Liver (tissue), 3 donors: ENCODE measurements at regions not wholly inside any gene's neighbourhood (a gene's known extent, or its start where the extent isn't known, plus 50 kb on each side); places are given as distances from the start of the nearest gene placed in this dataset.

Source experiments
- FOXA1 ChIP-seq: IDR thresholded peaks from 2 replicates; pipeline ENCODE4 v1.6.1; 2016; ENCODE audit warnings: antibody characterized with exemption
- SP1 ChIP-seq: IDR thresholded peaks from 2 replicates; pipeline ENCODE4 v1.6.1; 2018; ENCODE audit warnings: antibody characterized with exemption, mild to moderate bottlenecking
- TF ChIP-seq, protein P1 (sequence below): fragments of 150-350 bp; IDR thresholded peaks from 2 replicates; pipeline ENCODE4 v1.5.1; 2017; ENCODE audit warnings: improper control_type of control experiment, low read depth, low read length; ENCODE audit not compliant: missing input control
- TF ChIP-seq, protein P2 (sequence below): IDR thresholded peaks from 2 replicates; pipeline ENCODE4 v1.6.1; 2016; ENCODE audit warnings: antibody characterized with exemption
- donor health status: healthy.
- donor health status: healthy.

DNA sequence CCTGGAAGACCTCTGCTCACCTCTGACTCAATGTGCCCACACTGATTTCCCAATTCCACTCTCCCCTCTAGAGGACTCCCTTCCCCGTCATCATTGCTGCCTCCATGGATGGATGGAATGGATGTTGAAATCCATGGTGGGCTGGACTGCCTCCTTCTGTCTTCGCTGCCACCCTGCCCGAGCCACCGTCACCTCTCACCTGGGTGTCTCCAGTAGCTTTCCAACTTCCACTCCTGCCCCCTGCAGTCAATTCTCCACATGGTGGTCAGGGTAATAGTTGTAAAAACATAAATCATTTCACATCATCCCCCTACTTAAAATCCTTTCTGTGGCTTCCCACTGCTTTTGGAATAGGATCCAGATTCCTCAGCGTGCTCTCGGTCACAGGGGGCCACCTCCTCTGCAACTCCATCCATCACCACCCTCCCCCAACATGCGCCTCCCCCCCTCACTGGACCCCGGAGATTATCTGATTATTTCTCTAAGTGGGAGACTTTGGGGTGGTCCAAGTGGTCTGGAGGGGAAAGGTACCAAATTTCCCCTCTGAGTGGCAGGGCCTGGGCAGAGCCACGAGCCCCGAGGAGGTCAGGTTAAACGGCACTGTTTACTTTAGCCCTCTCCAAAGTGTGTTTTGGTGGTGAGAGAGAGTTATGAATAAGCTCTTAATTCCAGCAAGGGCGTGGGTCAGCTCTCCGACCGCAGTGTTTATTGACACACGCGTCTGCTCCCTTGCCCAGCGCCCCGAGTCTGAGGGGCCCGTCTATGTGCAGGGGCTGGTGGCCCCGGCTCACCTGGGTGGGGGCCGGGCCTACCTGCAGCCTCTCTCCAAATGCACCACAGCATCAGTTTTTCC is 313.7 kb downstream of the MN1 start:
- TF ChIP-seq FOXA1 (no peak), SP1 (no peak)
- TF ChIP-seq, protein P1, sequence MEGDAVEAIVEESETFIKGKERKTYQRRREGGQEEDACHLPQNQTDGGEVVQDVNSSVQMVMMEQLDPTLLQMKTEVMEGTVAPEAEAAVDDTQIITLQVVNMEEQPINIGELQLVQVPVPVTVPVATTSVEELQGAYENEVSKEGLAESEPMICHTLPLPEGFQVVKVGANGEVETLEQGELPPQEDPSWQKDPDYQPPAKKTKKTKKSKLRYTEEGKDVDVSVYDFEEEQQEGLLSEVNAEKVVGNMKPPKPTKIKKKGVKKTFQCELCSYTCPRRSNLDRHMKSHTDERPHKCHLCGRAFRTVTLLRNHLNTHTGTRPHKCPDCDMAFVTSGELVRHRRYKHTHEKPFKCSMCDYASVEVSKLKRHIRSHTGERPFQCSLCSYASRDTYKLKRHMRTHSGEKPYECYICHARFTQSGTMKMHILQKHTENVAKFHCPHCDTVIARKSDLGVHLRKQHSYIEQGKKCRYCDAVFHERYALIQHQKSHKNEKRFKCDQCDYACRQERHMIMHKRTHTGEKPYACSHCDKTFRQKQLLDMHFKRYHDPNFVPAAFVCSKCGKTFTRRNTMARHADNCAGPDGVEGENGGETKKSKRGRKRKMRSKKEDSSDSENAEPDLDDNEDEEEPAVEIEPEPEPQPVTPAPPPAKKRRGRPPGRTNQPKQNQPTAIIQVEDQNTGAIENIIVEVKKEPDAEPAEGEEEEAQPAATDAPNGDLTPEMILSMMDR: no peak
- TF ChIP-seq, protein P2, sequence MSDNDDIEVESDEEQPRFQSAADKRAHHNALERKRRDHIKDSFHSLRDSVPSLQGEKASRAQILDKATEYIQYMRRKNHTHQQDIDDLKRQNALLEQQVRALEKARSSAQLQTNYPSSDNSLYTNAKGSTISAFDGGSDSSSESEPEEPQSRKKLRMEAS: no peak
